Ovary (tissue), 7 donors: ENCODE measurements at regions not wholly inside any gene's neighbourhood (a gene's known extent, or its start where the extent isn't known, plus 50 kb on each side); places are given as distances from the start of the nearest gene placed in this dataset.

Experiments
- DNase-seq, 5 donors: peaks; one replicate each; pipeline ENCODE4 v3.0.0-alpha.2; 2019 to 2020
- H3K27ac ChIP-seq, 2 donors: fragments of 200-600 bp; one replicate each; pipeline versions ENCODE4 v1.5.1 to v1.8.0; 2019 to 2022
- H3K27me3 ChIP-seq: fragments of 200-600 bp; one replicate; pipeline ENCODE4 v1.8.0; 2022
- H3K36me3 ChIP-seq: fragments of 200-600 bp; sonication (generic); one replicate; pipeline ENCODE4 v1.5.1; 2019
- H3K4me1 ChIP-seq: one replicate; pipeline ENCODE4 v1.8.1; 2013; ENCODE audit warnings: mild to moderate bottlenecking, moderate library complexity; ENCODE audit not compliant: insufficient read depth
- H3K4me3 ChIP-seq: fragments of 200-600 bp; sonication (generic); one replicate; pipeline ENCODE4 v1.5.1; 2017
- H3K9me3 ChIP-seq, 2 donors: fragments of 200-600 bp in 1 of 2; sonication (generic) in 1 of 2; one replicate each; pipeline versions ENCODE4 v1.5.1 to v1.8.1; 2013 to 2019; ENCODE audit warnings: mild to moderate bottlenecking in 1 of 2, moderate library complexity in 1 of 2
- CTCF ChIP-seq, 3 donors: fragments of 450-650 bp in 2 of 3; fragments of 200-600 bp in 1 of 3; IDR thresholded peaks; one replicate each; pipeline versions ENCODE4 v1.5.1 to v1.8.0; 2016 to 2022; ENCODE audit warnings: antibody characterized with exemption in 3 of 3, mild to moderate bottlenecking in 1 of 3
- EP300 ChIP-seq: sonication (generic); formaldehyde crosslinking; IDR thresholded peaks from one replicate; pipeline ENCODE4 v1.6.1; 2017; ENCODE audit warnings: antibody characterized with exemption
- POLR2A ChIP-seq: fragments of 450-650 bp; IDR thresholded peaks from one replicate; pipeline ENCODE4 v1.6.1; 2017; ENCODE audit warnings: antibody characterized with exemption, mild to moderate bottlenecking, moderate library complexity
- WGBS, 3 donors: extraction: QIAGEN DNeasy Blood & Tissue Kit in 1 of 3; methylation state at CpG; one replicate each; pipeline versions ENCODE4 v1.1.5 to v1.1.7; 2013 to 2017; 5-methylcytosine and 5-hydroxymethylcytosine counted together
- intact Hi-C, 4 donors: fragments of 100-400 bp; cut with DNase I; formaldehyde crosslinking; loops; one replicate each; pipeline versions ENCODE4 v1.11.0 to v1.15.1; 2022 to 2023
- donor health status: DM: no; HTN: no; CAD: no; lungs with moderate emphysema.
- donor health status: DM: no; HTN: no; CAD: no.
- donor health status: Bipolar disorder and iron deficiency.
- donor health status: DM: no; HTN: no; CAD: no.
- donor health status: DM: yes; HTN: yes; CAD: no.

GRCh38 chr7:80379034-80379982 is 132.6 kb downstream of the GNAT3 start:
- 57 to 59% (median 57%) methylated on average over 3 of the region's 3 CpGs for WGBS, 3 donors

GRCh38 chr7:80374321-80374720 is 137.5 kb downstream of the GNAT3 start:
- TF ChIP-seq POLR2A, result no peak
- no peak for TF ChIP-seq EP300
- no peak for TF ChIP-seq CTCF (IDR thresholded peaks at IDR 0.05)
- DNase-seq, result no peak
- intact Hi-C loops, result no loop called here
- Histone ChIP-seq H3K9me3 (no peaks in the 10 kb centered on the region), H3K4me3 (no peak overlapping the region), H3K36me3 (no peaks in the 10 kb centered on the region), H3K27me3 (no peaks in the 10 kb centered on the region), H3K4me1 (no peaks in the 10 kb centered on the region), H3K27ac (no peak overlapping the region)
- 89 to 91% (median 90%) methylated on average over 4 of the region's 4 CpGs for WGBS, 3 donors

More at GRCh38 chr7:80379034-80379982, 132.6 kb downstream of the GNAT3 start:
- Histone ChIP-seq H3K27ac (no peak overlapping the region), H3K4me1 (no peaks in the 10 kb centered on the region), H3K4me3 (no peak overlapping the region), H3K27me3 (no peaks in the 10 kb centered on the region), H3K36me3 (no peaks in the 10 kb centered on the region), H3K9me3 (no peaks in the 10 kb centered on the region)
- intact Hi-C loops, result no loop called here
- DNase-seq, result no peak
- TF ChIP-seq CTCF (IDR thresholded peaks at IDR 0.05) (no peak), POLR2A (no peak), EP300 (no peak)

GRCh38 chr7:80373429-80374032 is 138.3 kb downstream of the GNAT3 start:
- H3K27me3 ChIP-seq, result no peaks in the 10 kb centered on the region
- no peak overlapping the region for H3K4me3 ChIP-seq
- 92 to 96% (median 95%) methylated on average over 4 of the region's 4 CpGs for WGBS, 3 donors
- no peak for DNase-seq
- intact Hi-C loops, result no loop called here
- no peak for TF ChIP-seq POLR2A
- no peak for TF ChIP-seq EP300
- TF ChIP-seq CTCF (IDR thresholded peaks at IDR 0.05), result no peak
- no peak overlapping the region for H3K27ac ChIP-seq
- H3K9me3 ChIP-seq, result no peaks in the 10 kb centered on the region
- no peaks in the 10 kb centered on the region for H3K36me3 ChIP-seq
- H3K4me1 ChIP-seq, result no peaks in the 10 kb centered on the region

- intact Hi-C loops, result no loop called here
- TF ChIP-seq EP300 (no peak), POLR2A (no peak), CTCF (IDR thresholded peaks at IDR 0.05) (no peak)
- H3K27me3 ChIP-seq, result no peaks in the 10 kb centered on the region
- H3K36me3 ChIP-seq, result no peaks in the 10 kb centered on the region
- H3K27ac ChIP-seq, result no peak overlapping the region
- H3K4me3 ChIP-seq, result no peak overlapping the region
- DNase-seq, result no peak
- WGBS, 3 donors, result 13 to 32% (median 16%) methylated on average over 2 of the region's 2 CpGs
- H3K9me3 ChIP-seq, result no peaks in the 10 kb centered on the region
- H3K4me1 ChIP-seq, result no peaks in the 10 kb centered on the region
Measured at GRCh38 chr7:80372415-80372814, 139.4 kb downstream of the GNAT3 start.
